ENCODE measurements at regions not wholly inside any gene's neighbourhood (a gene's known extent, or its start where the extent isn't known, plus 50 kb on each side); places are given as distances from the start of the nearest gene placed in this dataset.

DNA sequence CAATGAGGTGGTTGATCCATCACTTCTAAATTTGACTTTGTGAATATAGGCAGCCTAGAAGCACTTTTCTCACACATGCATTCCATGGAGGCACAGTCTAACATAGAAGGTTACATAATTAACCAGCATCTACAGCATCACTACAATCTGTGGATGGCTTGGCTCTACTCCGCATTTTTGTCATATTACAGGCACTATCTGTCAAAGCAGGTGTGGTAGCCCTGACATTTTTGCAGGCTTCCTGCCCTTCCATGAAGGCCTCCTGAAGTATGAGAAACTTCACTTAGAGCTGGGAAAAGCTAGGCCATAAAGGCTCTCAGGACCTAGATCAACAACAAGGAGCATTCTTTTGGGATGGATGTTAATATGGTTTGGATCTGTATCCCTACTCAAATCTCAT is 378.0 kb downstream of the ANXA1 start:
- no peak for DNase-seq (ENCODE audit: low read depth)
- no peak overlapping the region for H3K4me3 ChIP-seq (replicated peaks; ENCODE audit: low read depth, low read length)
- no peak for TF ChIP-seq CTCF (IDR thresholded peaks at IDR 0.05; ENCODE audit: low read length, missing control alignments)

DNA sequence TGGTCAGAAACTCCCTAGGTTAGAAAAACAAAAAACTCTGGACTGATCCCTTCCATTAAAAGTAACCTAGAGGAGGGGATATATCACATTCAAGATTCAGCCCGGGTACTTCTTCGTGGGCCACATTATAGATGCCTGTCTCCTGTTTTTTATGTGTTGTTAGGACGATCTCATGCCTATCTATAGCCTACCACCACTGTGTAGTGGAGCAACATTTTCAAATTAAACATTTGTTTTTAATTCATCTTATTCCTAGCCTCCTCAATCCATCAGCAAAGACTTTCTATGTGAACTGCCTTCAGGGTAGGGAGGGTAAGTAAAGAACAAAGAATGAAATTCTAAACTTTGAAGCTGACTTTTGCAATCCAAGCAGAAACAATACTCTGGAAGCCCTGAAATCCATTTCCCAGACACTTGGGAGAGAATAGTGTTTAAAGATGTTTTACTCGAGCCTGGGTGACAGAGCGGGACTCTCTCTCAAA is 379.4 kb downstream of the ANXA1 start:
- no peak for TF ChIP-seq CTCF (IDR thresholded peaks at IDR 0.05; ENCODE audit: low read length, missing control alignments)
- H3K4me3 ChIP-seq (replicated peaks; ENCODE audit: low read depth, low read length) = no peak overlapping the region
- DNase-seq (ENCODE audit: low read depth) = no peak

DNA sequence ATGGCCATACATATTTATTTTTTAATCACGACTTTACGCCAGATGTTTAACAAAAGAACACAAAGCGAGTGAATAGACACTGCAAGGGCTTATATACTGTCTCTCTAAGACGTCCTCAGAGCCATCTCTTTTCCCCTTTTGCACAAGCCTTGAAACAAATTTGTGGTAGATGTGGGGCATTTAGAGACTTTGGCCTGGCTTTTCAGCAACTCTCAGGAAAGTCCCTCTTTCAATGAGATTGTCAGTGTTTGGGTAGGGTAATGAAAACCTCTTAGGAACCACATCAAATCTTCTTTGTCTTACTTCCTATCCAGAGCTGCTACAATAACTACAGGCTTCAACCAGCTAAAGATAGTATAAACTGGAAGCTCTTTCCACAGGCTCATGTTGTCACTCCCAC is 380.0 kb downstream of the ANXA1 start:
- no peak overlapping the region for H3K4me3 ChIP-seq (replicated peaks; ENCODE audit: low read depth, low read length)
- no peak for DNase-seq (ENCODE audit: low read depth)
- TF ChIP-seq CTCF (IDR thresholded peaks at IDR 0.05; ENCODE audit: low read length, missing control alignments) = no peak

GRCh38 chr9:73532985-73533384 is 381.3 kb downstream of the ANXA1 start:
- no peak for DNase-seq (ENCODE audit: low read depth)
- TF ChIP-seq CTCF (IDR thresholded peaks at IDR 0.05; ENCODE audit: low read length, missing control alignments) = no peak
- no peak overlapping the region for H3K4me3 ChIP-seq (replicated peaks; ENCODE audit: low read depth, low read length)

GRCh38 chr9:73536403-73536802 is 384.7 kb downstream of the ANXA1 start:
- no peak for TF ChIP-seq CTCF (IDR thresholded peaks at IDR 0.05; ENCODE audit: low read length, missing control alignments)
- DNase-seq (ENCODE audit: low read depth) = no peak
- H3K4me3 ChIP-seq (replicated peaks; ENCODE audit: low read depth, low read length) = no peak overlapping the region

GRCh38 chr9:73537561-73537960 is 385.9 kb downstream of the ANXA1 start:
- no peak overlapping the region for H3K4me3 ChIP-seq (replicated peaks; ENCODE audit: low read depth, low read length)
- TF ChIP-seq CTCF (IDR thresholded peaks at IDR 0.05; ENCODE audit: low read length, missing control alignments) = no peak
- DNase-seq (ENCODE audit: low read depth) = no peak

DNA sequence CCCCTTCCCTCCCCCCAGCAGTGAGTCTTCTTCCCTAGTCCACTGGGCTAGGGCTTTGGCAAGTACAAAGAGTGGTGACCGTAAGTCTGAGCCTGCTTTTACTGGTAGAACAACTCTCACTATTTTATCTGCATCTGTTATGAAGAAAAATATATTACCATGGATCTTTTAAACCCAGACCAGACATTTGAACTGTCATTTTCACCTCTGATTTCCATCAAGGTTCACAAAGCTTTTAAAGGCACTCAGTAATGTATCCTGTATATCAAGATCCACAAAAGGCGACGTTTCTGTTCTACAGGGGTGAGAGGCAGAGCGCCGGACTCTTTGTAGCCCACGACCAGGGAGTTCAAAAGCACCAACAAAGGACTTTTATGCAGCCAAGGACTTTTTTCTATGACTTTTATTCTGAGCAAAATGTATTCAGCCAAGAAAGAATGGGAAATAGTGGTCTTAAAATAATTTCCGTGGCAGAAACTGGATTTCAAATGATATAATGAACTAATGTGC is 388.3 kb downstream of the ANXA1 start:
- no peak for DNase-seq (ENCODE audit: low read depth)
- TF ChIP-seq CTCF (IDR thresholded peaks at IDR 0.05; ENCODE audit: low read length, missing control alignments) = no peak
- no peak overlapping the region for H3K4me3 ChIP-seq (replicated peaks; ENCODE audit: low read depth, low read length)

All from fibroblast of pulmonary artery (primary cell).